DMS 273 (cell line): ENCODE measurements at regions not wholly inside any gene's neighbourhood (a gene's known extent, or its start where the extent isn't known, plus 50 kb on each side); places are given as distances from the start of the nearest gene placed in this dataset.

Experiments
- DNase-seq: peaks from one replicate; lab custom pipeline; 2025; ENCODE audit not compliant: unreplicated experiment; lab: John Stamatoyannopoulos, UW

- no peak for DNase-seq
Observed at GRCh38 chr2:13574831-13575230, 858.1 kb downstream of the TRIB2 start.

DNA sequence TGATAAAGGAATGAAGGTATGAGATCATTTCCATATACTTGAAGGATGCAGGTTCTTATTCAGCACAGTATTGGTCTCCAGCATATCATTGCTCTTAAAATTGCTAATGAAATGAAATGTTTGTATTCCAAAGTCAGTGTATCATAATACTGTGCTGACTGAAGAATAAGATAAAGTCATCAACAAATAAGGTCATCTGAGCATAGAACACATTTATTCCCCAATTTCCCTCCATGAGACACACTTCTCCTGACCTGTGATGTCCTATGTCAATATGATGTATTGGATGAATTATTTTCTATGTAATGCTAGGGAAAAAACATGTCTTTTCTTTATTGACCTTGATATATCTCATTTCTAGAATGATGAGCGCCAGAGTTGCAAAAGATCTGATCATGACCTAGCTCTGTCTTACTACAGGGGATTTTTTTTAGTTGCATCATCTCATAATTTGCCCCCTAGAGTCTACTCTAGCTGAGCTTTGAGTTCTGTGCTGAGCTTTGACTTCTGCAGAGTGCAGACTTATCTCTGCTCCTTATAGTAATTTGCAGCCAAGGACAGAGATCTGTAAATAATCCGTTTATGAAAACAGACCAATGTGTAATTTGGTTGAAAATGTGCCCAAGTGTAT is 859.8 kb downstream of the TRIB2 start:
- no peak for DNase-seq

- DNase-seq, result no peak
Observed at GRCh38 chr2:13578547-13578946, 861.8 kb downstream of the TRIB2 start.

DNA sequence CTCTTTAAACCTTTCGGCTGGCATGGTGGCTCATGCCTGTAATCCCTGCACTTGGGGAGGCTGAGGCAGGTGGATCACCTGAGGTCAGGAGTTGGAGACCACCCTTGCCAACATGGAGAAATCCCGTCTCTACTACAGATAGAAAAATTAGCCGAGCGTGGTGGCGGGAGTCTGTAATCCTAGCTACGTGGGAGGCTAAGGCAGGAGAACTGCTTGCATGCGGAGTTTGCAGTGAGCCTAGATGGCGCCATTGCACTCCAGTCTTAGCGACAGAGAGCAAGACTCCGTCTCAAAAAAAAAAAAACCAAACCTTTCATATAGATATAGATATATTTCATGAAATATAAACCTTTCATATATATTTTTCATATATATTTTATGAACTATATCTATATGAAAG is 864.7 kb downstream of the TRIB2 start:
- DNase-seq, result peak; percentile 44

DNA sequence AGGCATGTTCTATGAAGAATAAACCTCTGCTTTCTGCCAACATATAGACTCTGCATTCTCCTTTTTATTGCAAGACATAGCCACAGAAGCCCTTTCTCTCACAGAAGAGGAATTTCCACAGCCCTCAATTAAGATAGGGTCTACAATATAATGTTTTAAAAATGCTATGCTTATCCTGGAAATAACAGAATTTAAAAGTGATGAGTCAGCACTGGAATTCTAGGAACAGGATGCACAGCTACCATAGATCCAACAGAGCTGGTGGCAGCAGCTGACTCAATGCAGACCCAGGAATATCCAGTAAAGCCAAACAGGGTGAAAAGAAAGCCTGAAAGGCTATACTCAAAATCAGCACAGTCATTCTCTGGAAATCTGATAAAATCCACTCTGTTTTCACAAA is 866.9 kb downstream of the TRIB2 start:
- DNase-seq, result no peak

DNA sequence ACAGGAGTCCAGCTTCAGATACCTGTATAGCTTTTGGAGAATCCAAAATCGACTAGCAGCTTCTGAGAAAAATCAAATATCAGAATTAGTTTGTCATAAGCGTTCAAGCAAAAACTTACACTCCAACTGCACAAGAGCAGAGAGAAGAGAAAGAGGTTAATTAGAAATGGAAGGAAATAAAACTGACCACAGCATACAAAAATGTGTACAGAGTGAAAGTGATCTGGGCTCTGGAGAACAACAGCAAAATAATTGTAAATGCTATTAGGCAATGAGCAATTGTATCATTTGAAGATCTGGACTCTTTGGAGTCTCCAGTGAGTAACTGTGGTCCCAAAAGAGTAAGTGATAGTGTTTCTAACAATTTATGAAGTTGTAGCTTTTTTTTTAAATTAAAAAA is 867.3 kb downstream of the TRIB2 start:
- DNase-seq, result no peak

DNA sequence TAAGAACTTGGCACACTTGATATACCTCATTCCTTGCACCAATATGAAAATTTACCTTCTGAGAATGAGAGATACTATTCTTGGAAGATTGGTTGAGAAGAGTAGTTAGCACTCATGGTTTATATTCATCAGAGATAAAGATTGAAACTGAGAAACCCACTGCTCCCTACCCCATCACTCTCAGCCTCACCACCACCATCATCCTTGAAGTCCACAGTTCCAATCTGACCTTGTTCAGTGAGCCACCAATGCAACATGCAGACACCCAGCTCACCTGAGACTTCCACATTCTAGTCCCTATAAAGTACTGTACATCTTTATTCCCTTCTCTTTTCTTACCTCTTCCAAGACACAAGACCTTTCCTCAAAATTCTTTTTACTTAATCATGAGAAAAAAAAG is 869.0 kb downstream of the TRIB2 start:
- DNase-seq, result no peak

GRCh38 chr2:13596233-13596632 is 879.5 kb downstream of the TRIB2 start:
- no peak for DNase-seq

DNA sequence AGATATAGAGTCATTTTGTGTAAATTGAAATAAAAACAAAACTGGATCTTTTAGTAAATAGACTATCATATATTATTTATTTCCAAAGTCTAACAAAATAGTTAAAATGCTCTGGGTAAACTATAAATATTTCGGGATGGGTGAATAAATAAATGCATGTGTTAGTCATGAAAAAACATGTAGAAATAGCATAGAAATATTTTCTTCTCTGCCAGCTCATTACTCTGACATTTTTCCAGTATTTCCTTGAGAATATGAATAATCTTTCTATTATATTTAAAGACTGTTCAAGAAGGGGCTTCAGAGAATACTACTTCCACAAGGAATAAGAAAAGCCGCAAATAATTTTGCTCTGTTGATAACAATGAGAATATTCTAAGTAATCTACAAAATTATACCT is 880.4 kb downstream of the TRIB2 start:
- no peak for DNase-seq

DNA sequence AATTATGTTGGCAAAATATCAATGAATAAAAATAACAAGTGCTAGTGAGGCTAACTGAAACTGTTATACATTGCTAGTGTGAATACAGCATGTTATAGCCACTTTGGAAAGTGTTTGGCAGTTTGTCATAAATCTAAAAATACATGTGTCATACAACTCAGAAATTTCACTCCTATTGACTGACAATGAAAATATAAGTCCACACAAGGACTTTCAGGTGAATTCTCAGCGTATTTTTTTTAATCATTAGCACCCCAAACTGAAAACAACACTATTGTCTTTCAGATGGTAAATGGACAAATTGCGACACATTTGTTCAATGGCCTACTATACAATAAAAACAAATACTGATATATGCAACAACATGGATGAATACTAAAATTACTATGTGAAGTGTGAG is 884.8 kb downstream of the TRIB2 start:
- no peak for DNase-seq

GRCh38 chr2:13604951-13605661 is 888.4 kb downstream of the TRIB2 start:
- DNase-seq, result peak; percentile 87

DNA sequence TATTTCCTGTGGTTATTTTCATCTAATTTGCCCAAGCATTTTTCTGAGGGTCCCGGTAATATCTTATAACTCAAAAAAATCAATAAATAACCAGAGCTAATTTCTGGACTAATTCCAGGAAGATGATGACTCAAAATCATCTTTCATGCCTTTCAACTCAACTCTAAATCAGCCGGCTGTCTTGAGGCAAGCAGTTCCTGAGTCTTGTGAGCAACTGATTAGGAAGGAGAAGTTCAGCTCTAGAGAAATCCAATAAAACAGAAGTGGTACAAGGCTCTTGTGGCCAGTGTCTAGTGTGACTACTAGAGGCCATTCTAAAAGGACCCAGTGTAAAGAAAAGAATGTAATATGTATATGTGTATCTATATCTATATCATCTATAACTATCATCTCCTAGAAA is 890.4 kb downstream of the TRIB2 start:
- DNase-seq, result no peak

DNA sequence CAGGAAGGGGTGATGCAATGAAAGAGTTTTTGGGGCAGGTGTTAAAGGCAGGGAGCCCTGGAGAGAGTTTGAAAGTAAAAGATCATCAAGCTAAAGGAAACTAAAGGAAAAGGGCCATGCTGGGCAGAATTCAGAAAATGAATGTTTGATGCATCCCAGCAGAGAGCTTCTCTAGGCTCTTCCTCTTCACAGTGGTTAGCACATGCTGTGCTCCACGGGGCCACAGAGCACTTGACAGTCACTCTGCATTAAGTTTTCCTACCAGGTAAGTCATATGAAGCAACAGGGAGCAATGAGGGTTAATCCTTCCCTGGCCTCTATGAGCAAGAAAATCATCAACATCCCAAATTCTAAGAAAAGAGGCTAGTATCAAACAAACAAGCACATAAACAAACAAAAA is 895.2 kb downstream of the TRIB2 start:
- no peak for DNase-seq

GRCh38 chr2:13616059-13616458 is 899.3 kb downstream of the TRIB2 start:
- DNase-seq, result peak; percentile 62

DNA sequence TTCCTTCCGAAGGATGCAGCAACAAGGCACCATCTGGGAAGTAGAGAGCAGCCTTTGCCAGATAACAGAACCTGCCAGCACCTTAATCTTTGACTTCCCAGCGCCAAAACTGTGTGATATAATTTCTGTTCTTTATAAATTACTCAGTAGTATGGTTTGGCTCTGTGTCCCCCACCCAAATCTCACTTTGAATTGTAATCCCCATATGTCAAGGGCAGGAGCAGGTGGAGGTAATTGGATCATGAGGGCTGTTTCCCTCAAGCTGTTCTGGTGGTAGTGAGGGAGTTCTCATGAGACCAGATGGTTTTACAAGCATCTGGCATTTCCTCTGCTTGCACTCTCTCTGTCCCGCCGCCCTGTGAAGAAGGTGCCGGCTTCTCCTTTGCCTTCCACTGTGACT is 899.9 kb downstream of the TRIB2 start:
- DNase-seq, result peak; percentile 95

GRCh38 chr2:13628122-13628521 is 911.4 kb downstream of the TRIB2 start:
- no peak for DNase-seq

GRCh38 chr2:13638181-13638580 is 921.4 kb downstream of the TRIB2 start:
- DNase-seq, result no peak

DNA sequence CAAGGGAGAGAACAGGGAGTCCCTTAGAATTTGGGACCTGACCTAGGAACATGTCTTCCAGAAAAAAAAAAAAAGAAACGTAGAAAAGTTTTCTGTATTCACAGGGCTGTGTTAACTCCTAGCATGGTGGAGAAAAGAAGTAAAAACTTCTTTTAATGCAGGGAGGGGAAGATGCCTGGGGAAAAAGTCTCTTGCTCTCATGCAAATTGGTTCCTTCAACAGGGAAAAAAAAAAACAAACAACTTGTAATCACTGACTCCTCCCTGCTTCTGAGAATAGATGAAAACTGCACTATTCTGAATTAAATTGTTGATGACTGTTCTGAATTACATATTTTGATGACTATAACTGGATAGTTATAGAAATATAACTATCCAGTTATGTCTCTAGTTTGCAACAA is 933.2 kb downstream of the TRIB2 start:
- no peak for DNase-seq

- peak; percentile 56 for DNase-seq
Observed at GRCh38 chr2:13650586-13651180, 933.9 kb downstream of the TRIB2 start.

DNA sequence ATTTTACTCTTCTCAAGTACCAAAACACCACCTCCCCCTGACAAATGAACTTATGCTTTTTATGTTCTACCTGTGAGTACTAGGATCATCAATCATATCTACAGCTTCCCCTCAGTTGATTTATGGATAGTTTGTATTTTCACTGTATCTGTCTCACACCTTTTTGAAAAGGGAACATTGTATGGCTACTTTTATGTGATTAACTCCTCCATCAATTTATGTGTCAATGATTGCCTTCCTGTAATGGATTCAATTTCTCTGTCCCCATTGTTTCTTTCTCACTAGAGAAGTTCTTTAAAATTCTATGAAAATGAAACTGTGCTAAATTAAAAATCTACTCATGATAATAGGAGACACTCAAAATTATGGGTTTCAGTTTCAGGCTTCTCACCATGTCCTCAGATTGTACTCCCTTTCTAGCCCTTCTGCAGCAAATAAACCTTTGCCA is 935.0 kb downstream of the TRIB2 start:
- no peak for DNase-seq

GRCh38 chr2:13652531-13653313 is 936.0 kb downstream of the TRIB2 start:
- no peak for DNase-seq

GRCh38 chr2:13654416-13654815 is 937.7 kb downstream of the TRIB2 start:
- DNase-seq, result peak; percentile 19
